PC-9 (cell line): ENCODE measurements at regions not wholly inside any gene's neighbourhood (a gene's known extent, or its start where the extent isn't known, plus 50 kb on each side); places are given as distances from the start of the nearest gene placed in this dataset.
"Not testable (repeated sequence)": the region's sequence is repeated elsewhere in the genome, so short reads cannot be mapped to it uniquely, and the experiment has no call there.

Experiments
- BruUV-seq: library from RNA; stranded (reverse); fragments of 400-500 nt; replicated peaks from 2 replicates; lab custom pipeline; 2021; lab: Mats Ljungman, UMichigan
- CTCF ChIA-PET: fragments of 300-600 bp; sonication (Branson Sonifier 250); formaldehyde crosslinking; loops from one replicate; lab custom pipeline; 2022; ENCODE audit warnings: antibody characterized with exemption; lab: Charles Lee
- POLR2A ChIA-PET: fragments of 300-600 bp; sonication (Branson Sonifier 250); formaldehyde crosslinking; loops from one replicate; lab custom pipeline; 2022; ENCODE audit warnings: antibody characterized with exemption; ENCODE audit not compliant: unreplicated experiment; lab: Charles Lee
- DNase-seq, 2 experiments: peaks; one replicate each; pipeline versions ENCODE4 v3.0.0 to v3.0.0-alpha.2; 2015 to 2022; ENCODE audit warnings: mixed read lengths in 1 of 2
- H2AFZ ChIP-seq: fragments of 200-600 bp; sonication (generic); 2 replicates; pipeline ENCODE4 v1.8.1; 2017; ENCODE audit warnings: antibody characterized with exemption
- H3F3A ChIP-seq: fragments of 200-600 bp; sonication (generic); 2 replicates; pipeline ENCODE4 v1.8.1; 2017; ENCODE audit warnings: antibody characterized with exemption, mild to moderate bottlenecking, low read depth; ENCODE audit not compliant: insufficient read depth
- H3K27ac ChIP-seq: fragments of 200-600 bp; sonication (generic); 2 replicates; pipeline ENCODE4 v1.6.1; 2016; ENCODE audit warnings: mixed run types
- H3K27me3 ChIP-seq: fragments of 200-600 bp; sonication (generic); 2 replicates; pipeline ENCODE4 v1.6.1; 2016; ENCODE audit warnings: low read depth, mixed run types; ENCODE audit not compliant: insufficient read depth
- H3K36me3 ChIP-seq: fragments of 200-600 bp; sonication (generic); 2 replicates; pipeline ENCODE4 v1.6.1; 2016; ENCODE audit warnings: low read depth, mixed run types
- H3K4me1 ChIP-seq: fragments of 200-600 bp; sonication (generic); replicated peaks from 2 replicates; pipeline ENCODE4 v1.6.1; 2016; ENCODE audit warnings: mixed run types; ENCODE audit not compliant: insufficient read depth
- H3K4me2 ChIP-seq: fragments of 200-600 bp; sonication (generic); 2 replicates; pipeline ENCODE4 v1.6.1; 2017; ENCODE audit warnings: mixed run types
- H3K4me3 ChIP-seq: fragments of 200-600 bp; sonication (generic); 2 replicates; pipeline ENCODE4 v1.6.1; 2016; ENCODE audit warnings: mixed run types
- H3K79me2 ChIP-seq: fragments of 200-600 bp; sonication (generic); 2 replicates; pipeline ENCODE4 v1.6.1; 2017; ENCODE audit warnings: low read depth, mixed run types
- H3K9me2 ChIP-seq: fragments of 200-600 bp; sonication (generic); 2 replicates; pipeline ENCODE4 v1.8.1; 2017; ENCODE audit warnings: mild to moderate bottlenecking; ENCODE audit not compliant: insufficient read depth
- H3K9me3 ChIP-seq: fragments of 200-600 bp; sonication (generic); 2 replicates; pipeline ENCODE4 v1.8.1; 2016; ENCODE audit warnings: low read depth; ENCODE audit not compliant: insufficient read depth
- H4K20me1 ChIP-seq: fragments of 200-600 bp; sonication (generic); 2 replicates; pipeline ENCODE4 v1.8.1; 2017; ENCODE audit not compliant: insufficient read depth
- intact Hi-C: fragments of 100-400 bp; cut with micrococcal nuclease; formaldehyde crosslinking; loops from one replicate; pipeline ENCODE4 v1.10.0; 2022; ENCODE audit not compliant: unreplicated experiment

GRCh38 chr15:21324720-21325460 lies 115.4 kb downstream of the POTEB3 start:
- H3K4me3 ChIP-seq, H2AFZ ChIP-seq, H3F3A ChIP-seq, CTCF ChIA-PET, H3K79me2 ChIP-seq, H3K27me3 ChIP-seq, BruUV-seq, H3K27ac ChIP-seq, H3K36me3 ChIP-seq, H4K20me1 ChIP-seq, H3K9me2 ChIP-seq, H3K9me3 ChIP-seq, intact Hi-C loops, H3K4me1 ChIP-seq, POLR2A ChIA-PET: not testable (repeated sequence)
- peak in 1 of 2 experiments; percentile 69 for DNase-seq
- peak overlapping the region; percentile 40; the same call in 1 of the 2 replicates for H3K4me2 ChIP-seq

- H3K27me3 ChIP-seq, intact Hi-C loops, BruUV-seq, H3K27ac ChIP-seq, H3K4me3 ChIP-seq, H3F3A ChIP-seq, H3K9me3 ChIP-seq, H3K9me2 ChIP-seq, H3K4me2 ChIP-seq, DNase-seq, H3K4me1 ChIP-seq, H3K79me2 ChIP-seq, H4K20me1 ChIP-seq, H3K36me3 ChIP-seq, H2AFZ ChIP-seq: not testable (repeated sequence)
- CTCF ChIA-PET = interaction anchor here (0.6 to 1.1 kb wide), 4 partner anchors 11 to 939 kb away, joined by 3 to 7 read pairs (median 4); no protein-coding TSS in a partner anchor
- POLR2A ChIA-PET = interaction anchor here (0.6 kb wide), 1 partner anchor 939 kb away, joined by 3 read pairs; no protein-coding TSS in a partner anchor
Measured at GRCh38 chr15:21284353-21284752, 155.9 kb downstream of the POTEB3 start.

GRCh38 chr15:21283210-21283609 lies 157.1 kb downstream of the POTEB3 start:
- POLR2A ChIA-PET, H4K20me1 ChIP-seq, H3K27me3 ChIP-seq, H3K79me2 ChIP-seq, H3K9me3 ChIP-seq, H3K4me1 ChIP-seq, H3K4me2 ChIP-seq, H3F3A ChIP-seq, intact Hi-C loops, H2AFZ ChIP-seq, DNase-seq, H3K27ac ChIP-seq, H3K4me3 ChIP-seq, H3K36me3 ChIP-seq, H3K9me2 ChIP-seq, BruUV-seq: not testable (repeated sequence)
- CTCF ChIA-PET = interaction anchor here (0.7 kb wide), 1 partner anchor 10 kb away, joined by 4 read pairs; no protein-coding TSS in a partner anchor

GRCh38 chr15:21280272-21280671 lies 160.0 kb downstream of the POTEB3 start:
- H3K4me3 ChIP-seq, H4K20me1 ChIP-seq, H3F3A ChIP-seq, BruUV-seq, H3K9me3 ChIP-seq, H3K79me2 ChIP-seq, CTCF ChIA-PET, H3K27ac ChIP-seq, H2AFZ ChIP-seq, POLR2A ChIA-PET, H3K27me3 ChIP-seq, H3K9me2 ChIP-seq, H3K36me3 ChIP-seq, H3K4me2 ChIP-seq, DNase-seq, intact Hi-C loops, H3K4me1 ChIP-seq: not testable (repeated sequence)

GRCh38 chr15:21272176-21272982 lies 167.9 kb downstream of the POTEB3 start:
- H3K36me3 ChIP-seq, BruUV-seq, intact Hi-C loops, H3F3A ChIP-seq, H4K20me1 ChIP-seq, H2AFZ ChIP-seq, H3K9me3 ChIP-seq, H3K4me3 ChIP-seq, H3K4me1 ChIP-seq, H3K9me2 ChIP-seq, H3K79me2 ChIP-seq, H3K4me2 ChIP-seq, POLR2A ChIA-PET, H3K27me3 ChIP-seq, CTCF ChIA-PET, H3K27ac ChIP-seq: not testable (repeated sequence)
- DNase-seq = peak in 1 of 2 experiments; percentile 33
